Karpas-422 (cell line): ENCODE measurements at regions not wholly inside any gene's neighbourhood (a gene's known extent, or its start where the extent isn't known, plus 50 kb on each side); places are given as distances from the start of the nearest gene placed in this dataset.

Experiments
- DNase-seq: peaks from one replicate; pipeline ENCODE4 v3.0.0-alpha.2; 2015
- H2AFZ ChIP-seq: fragments of 200-600 bp; sonication (generic); 2 replicates; pipeline ENCODE4 v1.6.1; 2014; ENCODE audit warnings: antibody characterized with exemption, low read length, mixed read lengths
- H3K27ac ChIP-seq: fragments of 200-600 bp; sonication (generic); 2 replicates; pipeline ENCODE4 v1.5.1; 2014; ENCODE audit warnings: mild to moderate bottlenecking, low read length, moderate library complexity
- H3K27me3 ChIP-seq: fragments of 200-600 bp; sonication (generic); 2 replicates; pipeline ENCODE4 v1.6.1; 2014; ENCODE audit warnings: low read length, mixed read lengths
- H3K36me3 ChIP-seq: fragments of 200-600 bp; sonication (generic); 2 replicates; pipeline ENCODE4 v1.6.1; 2014; ENCODE audit warnings: low read length, mixed read lengths; ENCODE audit not compliant: insufficient read depth
- H3K4me1 ChIP-seq: fragments of 200-600 bp; sonication (generic); 2 replicates; pipeline ENCODE4 v1.6.1; 2014; ENCODE audit warnings: mild to moderate bottlenecking, low read length, mixed read lengths
- H3K4me2 ChIP-seq: fragments of 200-600 bp; sonication (generic); 2 replicates; pipeline ENCODE4 v1.6.1; 2014; ENCODE audit warnings: low read length, low read depth, mild to moderate bottlenecking; ENCODE audit not compliant: poor library complexity, severe bottlenecking
- H3K4me3 ChIP-seq: fragments of 200-600 bp; sonication (generic); 2 replicates; pipeline ENCODE4 v1.5.1; 2014; ENCODE audit warnings: mild to moderate bottlenecking, antibody characterized with exemption, low read length, mixed read lengths
- H3K79me2 ChIP-seq: fragments of 200-600 bp; sonication (generic); 2 replicates; pipeline ENCODE4 v1.6.1; 2014; ENCODE audit warnings: mild to moderate bottlenecking, low read length, mixed read lengths
- H3K9ac ChIP-seq: fragments of 200-600 bp; sonication (generic); 2 replicates; pipeline ENCODE4 v1.6.0; 2014; ENCODE audit warnings: low read length
- H3K9me2 ChIP-seq: fragments of 200-600 bp; sonication (generic), shearing (Covaris generic); replicated peaks from 2 replicates; pipeline ENCODE4 v1.6.0; 2014; ENCODE audit warnings: mild to moderate bottlenecking, low read length, moderate library complexity; ENCODE audit not compliant: insufficient read depth
- H3K9me3 ChIP-seq: fragments of 300-700, 200-600 bp; sonication (generic); 2 replicates; pipeline ENCODE4 v1.6.1; 2014; ENCODE audit warnings: low read length, mixed read lengths
- H4K20me1 ChIP-seq: fragments of 200-600 bp; sonication (generic); 2 replicates; pipeline ENCODE4 v1.6.1; 2014; ENCODE audit warnings: mild to moderate bottlenecking, antibody characterized with exemption, low read length, low read depth; ENCODE audit not compliant: insufficient read depth

GRCh38 chr3:110069761-110070160, 732.4 kb upstream of the DPPA4 start:
- Histone ChIP-seq H3K27ac (no peak overlapping the region), H3K4me1 (no peaks in the 10 kb centered on the region)

GRCh38 chr3:110070161-110070916, 733.0 kb upstream of the DPPA4 start:
- H3K4me3 ChIP-seq, result no peak overlapping the region
- H3K27ac ChIP-seq, result no peak overlapping the region
- no peaks in the 10 kb centered on the region for H4K20me1 ChIP-seq
- no peaks in the 10 kb centered on the region for H3K27me3 ChIP-seq
- no peak for DNase-seq
- no peaks in the 10 kb centered on the region for H3K36me3 ChIP-seq
- H3K9ac ChIP-seq, result no peak overlapping the region
- no peaks in the 10 kb centered on the region for H3K79me2 ChIP-seq
- no peaks in the 10 kb centered on the region for H3K9me2 ChIP-seq
- peaks cover 11% of the 10 kb centered on the region for H3K9me3 ChIP-seq
- H2AFZ ChIP-seq, result no peak overlapping the region
- H3K4me2 ChIP-seq, result no peak overlapping the region
- H3K4me1 ChIP-seq, result no peaks in the 10 kb centered on the region

More at GRCh38 chr3:110069761-110070160, 732.4 kb upstream of the DPPA4 start:
- H3K4me3 ChIP-seq, result no peak overlapping the region
- 0 out of 2 replicates have a peak, but pooled peaks cover 3% of the 10 kb centered on the region for H3K9me2 ChIP-seq
- H3K4me2 ChIP-seq, result no peak overlapping the region
- H3K36me3 ChIP-seq, result no peaks in the 10 kb centered on the region
- H2AFZ ChIP-seq, result no peak overlapping the region
- H3K9me3 ChIP-seq, result peaks cover 11% of the 10 kb centered on the region
- H3K79me2 ChIP-seq, result no peaks in the 10 kb centered on the region
- H3K27me3 ChIP-seq, result no peaks in the 10 kb centered on the region
- H3K9ac ChIP-seq, result no peak overlapping the region
- no peaks in the 10 kb centered on the region for H4K20me1 ChIP-seq
- DNase-seq, result no peak

GRCh38 chr3:110074095-110074494, 736.7 kb upstream of the DPPA4 start:
- Histone ChIP-seq H2AFZ (no peak overlapping the region), H3K9ac (no peak overlapping the region), H3K4me3 (no peak overlapping the region), H3K79me2 (no peaks in the 10 kb centered on the region), H4K20me1 (no peaks in the 10 kb centered on the region), H3K27me3 (no peaks in the 10 kb centered on the region), H3K9me2 (no peaks in the 10 kb centered on the region; the same call in 1 of the 2 replicates), H3K27ac (no peak overlapping the region), H3K4me1 (no peaks in the 10 kb centered on the region), H3K36me3 (no peaks in the 10 kb centered on the region), H3K4me2 (no peak overlapping the region), H3K9me3 (peaks cover 11% of the 10 kb centered on the region)
- no peak for DNase-seq

GRCh38 chr3:110077093-110077492, 739.7 kb upstream of the DPPA4 start:
- H3K4me1 ChIP-seq, result no peaks in the 10 kb centered on the region
- DNase-seq, result no peak
- H3K9ac ChIP-seq, result no peak overlapping the region
- no peaks in the 10 kb centered on the region for H3K27me3 ChIP-seq
- H3K4me2 ChIP-seq, result no peak overlapping the region
- H2AFZ ChIP-seq, result no peak overlapping the region
- peaks cover 13% of the 10 kb centered on the region for H3K9me3 ChIP-seq
- H3K4me3 ChIP-seq, result no peak overlapping the region
- H3K27ac ChIP-seq, result no peak overlapping the region
- H3K36me3 ChIP-seq, result no peaks in the 10 kb centered on the region
- no peaks in the 10 kb centered on the region; the same call in 1 of the 2 replicates for H3K9me2 ChIP-seq
- H3K79me2 ChIP-seq, result no peaks in the 10 kb centered on the region
- H4K20me1 ChIP-seq, result no peaks in the 10 kb centered on the region

GRCh38 chr3:110093411-110093810, 756.1 kb upstream of the DPPA4 start:
- H3K27me3 ChIP-seq, result no peaks in the 10 kb centered on the region
- no peaks in the 10 kb centered on the region for H3K9me2 ChIP-seq
- no peaks in the 10 kb centered on the region for H3K4me1 ChIP-seq
- H3K79me2 ChIP-seq, result no peaks in the 10 kb centered on the region
- H4K20me1 ChIP-seq, result no peaks in the 10 kb centered on the region
- peaks cover 20% of the 10 kb centered on the region for H3K9me3 ChIP-seq
- no peak overlapping the region for H3K9ac ChIP-seq
- H3K36me3 ChIP-seq, result no peaks in the 10 kb centered on the region
- H3K4me2 ChIP-seq, result no peak overlapping the region
- H3K27ac ChIP-seq, result no peak overlapping the region
- no peak overlapping the region for H3K4me3 ChIP-seq
- DNase-seq, result no peak
- no peak overlapping the region for H2AFZ ChIP-seq

GRCh38 chr3:110093812-110094401, 756.6 kb upstream of the DPPA4 start:
- H3K4me1 ChIP-seq, result no peaks in the 10 kb centered on the region
- H3K36me3 ChIP-seq, result no peaks in the 10 kb centered on the region
- no peak overlapping the region for H3K4me3 ChIP-seq
- H4K20me1 ChIP-seq, result no peaks in the 10 kb centered on the region
- no peak overlapping the region for H3K9ac ChIP-seq
- no peak overlapping the region for H3K27ac ChIP-seq
- H3K79me2 ChIP-seq, result no peaks in the 10 kb centered on the region
- no peak for DNase-seq
- no peak overlapping the region for H2AFZ ChIP-seq
- H3K9me3 ChIP-seq, result peaks cover 23% of the 10 kb centered on the region
- no peaks in the 10 kb centered on the region for H3K9me2 ChIP-seq
- H3K27me3 ChIP-seq, result no peaks in the 10 kb centered on the region
- H3K4me2 ChIP-seq, result no peak overlapping the region

GRCh38 chr3:110099711-110100110, 762.4 kb upstream of the DPPA4 start:
- no peaks in the 10 kb centered on the region for H4K20me1 ChIP-seq
- H3K27me3 ChIP-seq, result no peaks in the 10 kb centered on the region
- DNase-seq, result no peak

GRCh38 chr3:110101361-110101760, 764.0 kb upstream of the DPPA4 start:
- Histone ChIP-seq H3K36me3 (no peaks in the 10 kb centered on the region), H3K9me3 (peaks cover 32% of the 10 kb centered on the region), H4K20me1 (no peaks in the 10 kb centered on the region), H3K27ac (no peak overlapping the region), H3K4me1 (no peaks in the 10 kb centered on the region), H3K9me2 (no peaks in the 10 kb centered on the region), H3K4me3 (no peak overlapping the region), H2AFZ (no peak overlapping the region), H3K9ac (no peak overlapping the region), H3K27me3 (no peaks in the 10 kb centered on the region), H3K4me2 (no peak overlapping the region), H3K79me2 (no peaks in the 10 kb centered on the region)
- no peak for DNase-seq

More at GRCh38 chr3:110099711-110100110, 762.4 kb upstream of the DPPA4 start:
- no peaks in the 10 kb centered on the region for H3K9me2 ChIP-seq
- no peak overlapping the region for H3K9ac ChIP-seq
- no peak overlapping the region for H3K4me2 ChIP-seq
- H3K9me3 ChIP-seq, result peaks cover 27% of the 10 kb centered on the region
- no peak overlapping the region for H2AFZ ChIP-seq
- no peak overlapping the region for H3K4me3 ChIP-seq
- no peaks in the 10 kb centered on the region for H3K79me2 ChIP-seq
- H3K27ac ChIP-seq, result no peak overlapping the region
- no peaks in the 10 kb centered on the region for H3K4me1 ChIP-seq
- H3K36me3 ChIP-seq, result no peaks in the 10 kb centered on the region
